ENCODE measurements at regions not wholly inside any gene's neighbourhood (a gene's known extent, or its start where the extent isn't known, plus 50 kb on each side); places are given as distances from the start of the nearest gene placed in this dataset.

- TF ChIP-seq REST (IDR thresholded peaks at IDR 0.05; ENCODE audit: insufficient read depth in 1 of 2, low read depth in 2 of 2, low read length in 2 of 2) (no peak), FOXP2 (optimal IDR thresholded peaks at IDR 0.05; ENCODE audit: borderline replicate concordance, extremely low read depth, extremely low read length, insufficient read depth) (no peak), SIN3A (IDR thresholded peaks at IDR 0.05; ENCODE audit: borderline replicate concordance, insufficient read depth, low read length) (no peak), POLR2AphosphoS5 (IDR thresholded peaks at IDR 0.05; ENCODE audit: low read depth, low read length) (no peak), TAF1 (IDR thresholded peaks at IDR 0.05; ENCODE audit: borderline replicate concordance, insufficient read depth, low read length) (no peak)
Observed at GRCh38 chr15:97545799-97546198, 414.7 kb upstream of the ARRDC4 start.

- TF ChIP-seq FOXP2 (optimal IDR thresholded peaks at IDR 0.05; ENCODE audit: borderline replicate concordance, extremely low read depth, extremely low read length, insufficient read depth) (no peak), SIN3A (IDR thresholded peaks at IDR 0.05; ENCODE audit: borderline replicate concordance, insufficient read depth, low read length) (no peak), REST (IDR thresholded peaks at IDR 0.05; ENCODE audit: insufficient read depth in 1 of 2, low read depth in 2 of 2, low read length in 2 of 2) (no peak), POLR2AphosphoS5 (IDR thresholded peaks at IDR 0.05; ENCODE audit: low read depth, low read length) (no peak)
Observed at GRCh38 chr15:97547381-97547780, 413.1 kb upstream of the ARRDC4 start.

GRCh38 chr15:97561529-97561928 lies 399.0 kb upstream of the ARRDC4 start:
- TF ChIP-seq TAF1 (IDR thresholded peaks at IDR 0.05; ENCODE audit: borderline replicate concordance, insufficient read depth, low read length) (no peak), FOXP2 (optimal IDR thresholded peaks at IDR 0.05; ENCODE audit: borderline replicate concordance, extremely low read depth, extremely low read length, insufficient read depth) (no peak), SIN3A (IDR thresholded peaks at IDR 0.05; ENCODE audit: borderline replicate concordance, insufficient read depth, low read length) (no peak), POLR2AphosphoS5 (IDR thresholded peaks at IDR 0.05; ENCODE audit: low read depth, low read length) (no peak), REST (IDR thresholded peaks at IDR 0.05; ENCODE audit: insufficient read depth in 1 of 2, low read depth in 2 of 2, low read length in 2 of 2) (no peak)

- TF ChIP-seq REST (IDR thresholded peaks at IDR 0.05; ENCODE audit: insufficient read depth in 1 of 2, low read depth in 2 of 2, low read length in 2 of 2) (no peak), FOXP2 (optimal IDR thresholded peaks at IDR 0.05; ENCODE audit: borderline replicate concordance, extremely low read depth, extremely low read length, insufficient read depth) (no peak), POLR2AphosphoS5 (IDR thresholded peaks at IDR 0.05; ENCODE audit: low read depth, low read length) (no peak), TAF1 (IDR thresholded peaks at IDR 0.05; ENCODE audit: borderline replicate concordance, insufficient read depth, low read length) (no peak), SIN3A (IDR thresholded peaks at IDR 0.05; ENCODE audit: borderline replicate concordance, insufficient read depth, low read length) (no peak)
Observed at GRCh38 chr15:97563516-97563915, 397.0 kb upstream of the ARRDC4 start.

GRCh38 chr15:97566961-97567360 lies 393.5 kb upstream of the ARRDC4 start:
- TF ChIP-seq POLR2AphosphoS5 (IDR thresholded peaks at IDR 0.05; ENCODE audit: low read depth, low read length) (no peak), SIN3A (IDR thresholded peaks at IDR 0.05; ENCODE audit: borderline replicate concordance, insufficient read depth, low read length) (no peak), FOXP2 (optimal IDR thresholded peaks at IDR 0.05; ENCODE audit: borderline replicate concordance, extremely low read depth, extremely low read length, insufficient read depth) (no peak), TAF1 (IDR thresholded peaks at IDR 0.05; ENCODE audit: borderline replicate concordance, insufficient read depth, low read length) (no peak), REST (IDR thresholded peaks at IDR 0.05; ENCODE audit: insufficient read depth in 1 of 2, low read depth in 2 of 2, low read length in 2 of 2) (no peak)

All from PFSK-1 (cell line).